OCI-LY7 (cell line): ENCODE measurements at regions not wholly inside any gene's neighbourhood (a gene's known extent, or its start where the extent isn't known, plus 50 kb on each side); places are given as distances from the start of the nearest gene placed in this dataset.
"Not testable (repeated sequence)": the region's sequence is repeated elsewhere in the genome, so short reads cannot be mapped to it uniquely, and the experiment has no call there.

Source experiments
- BruUV-seq: library from RNA; stranded (reverse); fragments of 400-500 nt; replicated peaks from 2 replicates; lab custom pipeline; 2021; lab: Mats Ljungman, UMichigan
- CTCF ChIA-PET: fragments of 300-600 bp; sonication (Branson Sonifier 250); formaldehyde crosslinking; loops from one replicate; lab custom pipeline; 2022; ENCODE audit warnings: antibody characterized with exemption; ENCODE audit not compliant: unreplicated experiment; lab: Charles Lee
- POLR2A ChIA-PET: fragments of 300-600 bp; sonication (Branson Sonifier 250); formaldehyde crosslinking; loops from one replicate; lab custom pipeline; 2022; ENCODE audit warnings: antibody characterized with exemption; lab: Charles Lee
- DNase-seq: peaks from one replicate; pipeline ENCODE4 v3.0.0-alpha.2; 2015; ENCODE audit warnings: low spot score
- H2AFZ ChIP-seq: fragments of 200-600 bp; sonication (generic), shearing (Covaris generic); 2 replicates; pipeline ENCODE4 v1.6.1; 2014; ENCODE audit warnings: mild to moderate bottlenecking, antibody characterized with exemption, low read length, moderate library complexity
- H3K27ac ChIP-seq: fragments of 200-600 bp; sonication (generic); 2 replicates; pipeline ENCODE4 v1.5.1; 2014; ENCODE audit warnings: mixed run types, low read depth, mild to moderate bottlenecking, moderate library complexity, low read length, inconsistent platforms; ENCODE audit not compliant: poor library complexity, severe bottlenecking
- H3K36me3 ChIP-seq: fragments of 200-600 bp; sonication (generic); 2 replicates; pipeline ENCODE4 v1.6.1; 2014; ENCODE audit warnings: mild to moderate bottlenecking, antibody characterized with exemption, low read length, moderate library complexity, mixed read lengths; ENCODE audit not compliant: insufficient read depth
- H3K4me1 ChIP-seq: fragments of 200-600 bp; sonication (generic); 2 replicates; pipeline ENCODE4 v1.5.1; 2014; ENCODE audit warnings: mild to moderate bottlenecking, low read length; ENCODE audit not compliant: insufficient read depth, poor library complexity, severe bottlenecking
- H3K4me2 ChIP-seq: fragments of 200-600 bp; sonication (generic); 2 replicates; pipeline ENCODE4 v1.6.1; 2014; ENCODE audit warnings: mild to moderate bottlenecking, low read length
- H3K4me3 ChIP-seq: fragments of 200-600 bp; sonication (generic); 2 replicates; pipeline ENCODE4 v1.5.1; 2014; ENCODE audit warnings: mild to moderate bottlenecking, low read depth, low read length; ENCODE audit not compliant: poor library complexity, severe bottlenecking
- H3K79me2 ChIP-seq: fragments of 200-600 bp; sonication (generic); 2 replicates; pipeline ENCODE4 v1.6.1; 2016; ENCODE audit warnings: low read depth, mild to moderate bottlenecking, low read length, moderate library complexity, mixed read lengths; ENCODE audit not compliant: insufficient read depth
- H3K9me2 ChIP-seq: fragments of 200-600 bp; sonication (generic); 2 replicates; pipeline ENCODE4 v1.6.1; 2016; ENCODE audit warnings: mild to moderate bottlenecking, low read length, mixed read lengths; ENCODE audit not compliant: insufficient read depth
- H3K9me3 ChIP-seq: fragments of 200-600 bp; sonication (generic); 2 replicates; pipeline ENCODE4 v1.6.1; 2014; ENCODE audit warnings: mild to moderate bottlenecking, mixed run types, low read length, mixed read lengths
- H4K20me1 ChIP-seq: fragments of 200-600 bp; sonication (generic); 2 replicates; pipeline ENCODE4 v1.6.1; 2014; ENCODE audit warnings: mild to moderate bottlenecking, antibody characterized with exemption, low read length, moderate library complexity, mixed read lengths; ENCODE audit not compliant: insufficient read depth
- EZH2phosphoT487 ChIP-seq: fragments of 200-600 bp; sonication (generic); IDR thresholded peaks from 2 replicates; pipeline ENCODE4 v1.6.1; 2018; ENCODE audit warnings: low read depth, borderline replicate concordance, mild to moderate bottlenecking, mixed run types, antibody characterized with exemption, low read length, moderate library complexity, mixed read lengths
- intact Hi-C: fragments of 100-400 bp; cut with micrococcal nuclease; formaldehyde crosslinking; loops from one replicate; pipeline ENCODE4 v1.10.0; 2022; ENCODE audit not compliant: unreplicated experiment
- TF ChIP-seq, protein P1 (sequence below): fragments of 200-600 bp; sonication (generic); conservative IDR thresholded peaks from 2 replicates; pipeline ENCODE4 v1.5.1; 2014; ENCODE audit warnings: mild to moderate bottlenecking, antibody characterized with exemption, low read length, moderate library complexity, mixed read lengths

DNA sequence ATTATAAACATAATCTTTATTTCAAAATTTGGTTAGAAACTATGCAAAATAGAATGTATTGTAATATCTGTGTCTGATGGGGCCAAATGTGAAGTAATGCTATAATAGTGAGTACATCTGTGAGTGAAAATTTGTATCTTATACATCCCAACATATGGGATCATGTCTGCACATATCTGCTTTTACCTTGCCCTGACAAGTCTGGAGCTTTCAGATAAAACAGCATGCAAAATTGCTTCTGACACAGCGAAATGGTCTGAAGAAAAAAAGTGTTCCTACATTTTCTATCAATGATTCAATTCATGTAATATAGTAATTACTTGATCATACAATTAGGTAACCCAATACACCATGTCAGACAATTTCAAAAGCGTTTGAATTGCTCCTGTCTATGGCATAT, 58.1 kb upstream of the P3H2 start:
- ChIA-PET CTCF (no interaction called here), POLR2A (no interaction called here)
- Histone ChIP-seq H3K4me1 (no peaks in the 10 kb centered on the region), H3K9me3 (no peaks in the 10 kb centered on the region), H3K36me3 (no peaks in the 10 kb centered on the region), H3K4me2 (no peak overlapping the region), H3K27ac (no peak overlapping the region), H4K20me1 (no peaks in the 10 kb centered on the region), H3K79me2 (no peaks in the 10 kb centered on the region), H2AFZ (no peak overlapping the region), H3K4me3 (no peak overlapping the region), H3K9me2 (no peaks in the 10 kb centered on the region)
- intact Hi-C loops, result no loop called here
- BruUV-seq, result no TSS peak
- TF ChIP-seq, protein P1, sequence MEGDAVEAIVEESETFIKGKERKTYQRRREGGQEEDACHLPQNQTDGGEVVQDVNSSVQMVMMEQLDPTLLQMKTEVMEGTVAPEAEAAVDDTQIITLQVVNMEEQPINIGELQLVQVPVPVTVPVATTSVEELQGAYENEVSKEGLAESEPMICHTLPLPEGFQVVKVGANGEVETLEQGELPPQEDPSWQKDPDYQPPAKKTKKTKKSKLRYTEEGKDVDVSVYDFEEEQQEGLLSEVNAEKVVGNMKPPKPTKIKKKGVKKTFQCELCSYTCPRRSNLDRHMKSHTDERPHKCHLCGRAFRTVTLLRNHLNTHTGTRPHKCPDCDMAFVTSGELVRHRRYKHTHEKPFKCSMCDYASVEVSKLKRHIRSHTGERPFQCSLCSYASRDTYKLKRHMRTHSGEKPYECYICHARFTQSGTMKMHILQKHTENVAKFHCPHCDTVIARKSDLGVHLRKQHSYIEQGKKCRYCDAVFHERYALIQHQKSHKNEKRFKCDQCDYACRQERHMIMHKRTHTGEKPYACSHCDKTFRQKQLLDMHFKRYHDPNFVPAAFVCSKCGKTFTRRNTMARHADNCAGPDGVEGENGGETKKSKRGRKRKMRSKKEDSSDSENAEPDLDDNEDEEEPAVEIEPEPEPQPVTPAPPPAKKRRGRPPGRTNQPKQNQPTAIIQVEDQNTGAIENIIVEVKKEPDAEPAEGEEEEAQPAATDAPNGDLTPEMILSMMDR, result no peak
- TF ChIP-seq EZH2phosphoT487, result no peak
- no peak for DNase-seq

DNA sequence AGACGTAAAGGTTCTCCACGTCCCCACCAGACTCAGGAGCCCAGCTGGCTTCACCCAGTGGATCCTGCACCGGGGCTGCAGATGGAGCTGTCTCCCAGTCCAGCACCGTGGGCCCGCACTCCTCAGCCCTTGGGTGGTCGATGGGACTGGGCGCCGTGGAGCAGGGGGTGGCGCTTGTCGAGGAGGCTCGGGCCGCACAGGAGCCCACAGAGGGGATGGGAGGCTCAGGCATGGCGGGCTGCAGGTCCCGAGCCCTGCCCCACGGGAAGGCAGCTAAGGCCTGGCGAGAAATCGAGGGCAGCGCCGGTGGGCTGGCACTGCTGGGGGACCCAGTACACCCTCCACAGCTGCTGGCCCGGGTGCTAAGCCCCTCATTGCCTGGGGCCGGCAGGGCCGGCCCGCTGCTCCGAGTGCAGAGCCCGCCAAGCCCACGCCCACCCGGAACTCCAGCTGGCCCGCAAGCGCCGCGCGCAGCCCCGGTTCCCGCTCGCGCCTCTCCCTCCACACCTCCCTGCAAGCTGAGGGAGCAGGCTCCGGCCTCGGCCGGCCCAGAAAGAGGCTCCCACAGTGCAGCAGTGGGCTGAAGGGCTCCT, 56.3 kb upstream of the P3H2 start:
- POLR2A ChIA-PET, H2AFZ ChIP-seq, H3K9me2 ChIP-seq, H3K4me3 ChIP-seq, H3K4me1 ChIP-seq, H3K36me3 ChIP-seq, H3K79me2 ChIP-seq, H3K27ac ChIP-seq, intact Hi-C loops, DNase-seq, BruUV-seq, H3K4me2 ChIP-seq, CTCF ChIA-PET, H4K20me1 ChIP-seq, H3K9me3 ChIP-seq: not testable (repeated sequence)

DNA sequence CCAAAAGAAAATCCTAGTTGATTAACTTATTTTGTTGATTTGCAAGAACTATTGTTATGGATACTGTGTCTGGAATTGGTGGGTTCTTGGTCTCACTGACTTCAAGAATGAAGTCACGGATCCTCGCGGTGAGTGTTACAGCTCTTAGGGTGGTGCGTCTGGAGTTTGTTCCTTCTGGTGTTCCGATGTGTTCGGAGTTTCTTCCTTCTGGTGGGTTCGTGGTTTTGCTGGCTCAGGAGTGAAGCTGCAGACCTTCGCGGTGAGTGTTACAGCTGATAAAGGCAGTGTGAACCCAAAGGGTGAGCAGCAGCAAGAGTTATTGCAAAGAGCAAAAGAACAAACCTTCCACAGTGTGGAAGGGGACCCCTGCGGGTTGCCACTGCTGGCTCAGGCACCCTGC, 55.4 kb upstream of the P3H2 start:
- intact Hi-C loops, H3K79me2 ChIP-seq, H3K4me1 ChIP-seq, H3K4me2 ChIP-seq, H3K36me3 ChIP-seq, H3K4me3 ChIP-seq, DNase-seq, H3K9me3 ChIP-seq, POLR2A ChIA-PET, H3K27ac ChIP-seq, BruUV-seq, H3K9me2 ChIP-seq, H4K20me1 ChIP-seq, H2AFZ ChIP-seq, CTCF ChIA-PET: not testable (repeated sequence)

GRCh38 chr3:190175490-190175889, 54.8 kb upstream of the P3H2 start:
- Histone ChIP-seq H3K79me2 (no peaks in the 10 kb centered on the region), H3K9me3 (no peaks in the 10 kb centered on the region), H4K20me1 (no peaks in the 10 kb centered on the region), H3K4me3 (no peak overlapping the region), H3K27ac (no peak overlapping the region), H3K9me2 (no peaks in the 10 kb centered on the region), H3K4me2 (no peak overlapping the region), H3K36me3 (no peaks in the 10 kb centered on the region), H3K4me1 (no peaks in the 10 kb centered on the region), H2AFZ (no peak overlapping the region)
- TF ChIP-seq, protein P1, result no peak
- TF ChIP-seq EZH2phosphoT487, result no peak
- no TSS peak for BruUV-seq
- POLR2A ChIA-PET, result interaction anchor here (0.6 kb wide), 1 partner anchor 49 kb away, joined by 3 read pairs; no protein-coding TSS in a partner anchor
- CTCF ChIA-PET, result no interaction called here
- intact Hi-C loops, result no loop called here
- no peak for DNase-seq
